ENCODE measurements at regions not wholly inside any gene's neighbourhood (a gene's known extent, or its start where the extent isn't known, plus 50 kb on each side); places are given as distances from the start of the nearest gene placed in this dataset.
"Not testable (repeated sequence)": the region's sequence is repeated elsewhere in the genome, so short reads cannot be mapped to it uniquely, and the experiment has no call there.

GRCh38 chr6:134636186-134636799 is 313.6 kb downstream of the ALDH8A1 start:
- DNase-seq (ENCODE audit: low spot score), result peak; percentile 52

GRCh38 chr6:134634966-134635365 is 314.9 kb downstream of the ALDH8A1 start:
- DNase-seq (ENCODE audit: low spot score), result no peak

- no peak for DNase-seq (ENCODE audit: low spot score)
Measured at GRCh38 chr6:134634466-134634865, 315.4 kb downstream of the ALDH8A1 start.

- DNase-seq (ENCODE audit: low spot score), result not testable (repeated sequence)
Measured at GRCh38 chr6:134632982-134633940, 315.3 kb upstream of the SGK1 start.

GRCh38 chr6:134632024-134632423 is 314.1 kb upstream of the SGK1 start:
- DNase-seq (ENCODE audit: low spot score), result no peak

- DNase-seq (ENCODE audit: low spot score), result no peak
Measured at GRCh38 chr6:134631398-134631924, 313.5 kb upstream of the SGK1 start.

- DNase-seq (ENCODE audit: low spot score), result no peak
Measured at GRCh38 chr6:134630508-134631121, 312.7 kb upstream of the SGK1 start.

- DNase-seq (ENCODE audit: low spot score), result no peak
Measured at GRCh38 chr6:134628154-134628553, 310.2 kb upstream of the SGK1 start.

GRCh38 chr6:134627707-134628106 is 309.8 kb upstream of the SGK1 start:
- DNase-seq (ENCODE audit: low spot score), result no peak

GRCh38 chr6:134626589-134626988 is 308.7 kb upstream of the SGK1 start:
- DNase-seq (ENCODE audit: low spot score), result no peak

GRCh38 chr6:134626086-134626485 is 308.2 kb upstream of the SGK1 start:
- no peak for DNase-seq (ENCODE audit: low spot score)

GRCh38 chr6:134624781-134625180 is 306.9 kb upstream of the SGK1 start:
- no peak for DNase-seq (ENCODE audit: low spot score)

GRCh38 chr6:134623401-134623800 is 305.5 kb upstream of the SGK1 start:
- DNase-seq (ENCODE audit: low spot score), result no peak

GRCh38 chr6:134622382-134623173 is 304.7 kb upstream of the SGK1 start:
- no peak for DNase-seq (ENCODE audit: low spot score)

GRCh38 chr6:134621858-134622257 is 303.9 kb upstream of the SGK1 start:
- DNase-seq (ENCODE audit: low spot score), result no peak

- DNase-seq (ENCODE audit: low spot score), result no peak
Measured at GRCh38 chr6:134619789-134620188, 301.9 kb upstream of the SGK1 start.

GRCh38 chr6:134619077-134619476 is 301.2 kb upstream of the SGK1 start:
- DNase-seq (ENCODE audit: low spot score), result no peak

- no peak for DNase-seq (ENCODE audit: low spot score)
Measured at GRCh38 chr6:134614606-134615485, 296.9 kb upstream of the SGK1 start.

- DNase-seq (ENCODE audit: low spot score), result not testable (repeated sequence)
Measured at GRCh38 chr6:134612128-134612527, 294.2 kb upstream of the SGK1 start.

GRCh38 chr6:134610411-134610810 is 292.5 kb upstream of the SGK1 start:
- DNase-seq (ENCODE audit: low spot score), result no peak

Measured in cerebellar cortex (tissue), 1 donor.